Glomerular endothelial cell (primary cell): ENCODE measurements at regions not wholly inside any gene's neighbourhood (a gene's known extent, or its start where the extent isn't known, plus 50 kb on each side); places are given as distances from the start of the nearest gene placed in this dataset.

Experiments used
- DNase-seq: peaks from one replicate; pipeline ENCODE4 v3.0.0-alpha.2; 2011; ENCODE audit warnings: low read depth, low spot score; ENCODE audit errors: extremely low read depth

DNA sequence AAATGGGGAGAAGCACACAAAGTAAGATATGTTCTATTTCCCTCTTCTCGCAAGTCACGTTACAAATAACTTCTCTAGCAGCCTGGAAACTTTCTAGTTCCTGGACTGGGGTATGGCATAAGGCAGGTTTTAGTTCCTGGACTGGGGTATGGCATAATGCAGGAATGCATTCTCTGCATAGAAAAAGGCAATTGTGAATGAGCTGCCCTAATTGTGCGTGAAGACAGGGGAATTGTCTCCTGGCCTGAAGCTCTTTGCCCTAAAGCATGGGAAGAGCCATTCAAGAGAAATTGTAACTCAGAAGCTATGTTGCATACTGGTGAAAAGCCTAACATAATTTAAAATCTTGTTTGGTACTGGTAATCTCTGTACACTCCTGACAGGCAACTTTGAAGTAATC is 54.3 kb upstream of the CBLB start:
- DNase-seq, result no peak

DNA sequence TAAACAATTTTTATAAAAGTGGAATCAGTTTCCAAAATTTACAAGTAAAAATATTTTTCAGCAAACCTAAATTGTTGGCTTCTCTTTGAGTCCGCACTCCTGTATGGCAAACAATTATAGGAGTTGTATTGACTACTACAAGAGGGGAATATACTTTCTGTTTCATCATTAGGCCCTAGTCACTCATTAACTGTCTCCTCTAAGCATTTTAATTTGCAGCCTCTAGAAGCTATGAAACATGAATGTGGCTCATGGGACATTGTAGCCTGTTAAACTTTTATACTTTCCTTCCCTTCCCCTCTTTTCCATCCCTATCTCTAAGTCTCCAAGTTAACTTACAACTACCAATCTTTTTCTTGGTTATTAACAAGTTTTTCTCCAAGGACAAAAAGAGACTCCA is 58.9 kb upstream of the CBLB start:
- DNase-seq, result no peak

DNA sequence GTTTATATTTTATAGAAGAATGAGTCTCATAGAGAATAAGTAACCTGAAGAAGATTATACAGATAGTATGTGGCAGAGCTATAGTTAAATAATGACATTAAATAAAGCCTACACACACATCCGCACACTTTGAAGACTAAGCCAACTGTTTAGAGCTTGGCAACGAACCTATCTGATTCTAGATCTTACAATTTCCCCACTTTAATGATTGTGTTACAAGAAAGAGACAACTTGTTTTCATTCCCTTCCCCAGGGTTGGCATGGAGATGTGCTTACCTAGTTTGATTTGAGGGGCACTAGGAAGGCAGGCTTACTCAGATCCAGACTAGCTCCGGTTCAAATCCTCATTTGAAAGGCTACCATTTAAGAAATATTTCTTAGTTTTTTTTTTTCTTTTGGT is 61.9 kb upstream of the CBLB start:
- DNase-seq, result no peak

DNA sequence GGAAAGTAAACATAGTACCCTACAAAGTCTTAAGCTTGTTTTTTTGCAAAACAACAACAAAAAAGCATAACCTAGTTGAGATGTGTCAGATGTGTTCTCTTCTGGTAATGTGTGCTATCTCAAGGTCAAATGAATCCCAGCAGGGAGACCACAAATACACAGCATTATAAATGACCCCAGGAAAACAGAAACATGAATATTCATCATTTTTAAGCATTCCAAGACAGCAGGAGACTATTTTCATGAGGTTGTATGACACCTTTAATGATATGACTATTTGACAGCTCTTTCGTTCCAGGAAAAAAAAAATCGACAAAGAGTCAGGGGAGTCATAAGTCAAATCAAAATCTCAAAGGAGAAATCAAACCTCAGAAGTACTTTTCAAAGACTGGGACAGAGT is 62.7 kb upstream of the CBLB start:
- no peak for DNase-seq

DNA sequence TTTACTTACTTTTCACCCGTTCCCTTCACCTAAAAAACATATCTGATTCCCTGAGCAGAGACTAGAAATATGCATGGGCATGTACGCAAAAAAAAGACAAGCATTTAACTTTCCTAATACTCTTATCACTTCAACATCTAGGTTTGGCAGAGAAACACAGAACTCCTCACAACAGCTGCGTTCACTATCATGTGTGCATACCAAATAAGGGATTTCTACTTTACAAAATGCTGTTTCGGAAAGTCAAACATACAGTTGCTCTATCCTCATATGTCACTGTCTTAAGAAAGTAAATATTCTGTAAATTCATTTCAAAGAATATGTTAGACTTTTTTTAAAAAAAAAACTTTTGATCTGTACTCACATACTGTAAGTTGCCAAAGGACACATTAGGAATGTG is 65.1 kb upstream of the CBLB start:
- no peak for DNase-seq

DNA sequence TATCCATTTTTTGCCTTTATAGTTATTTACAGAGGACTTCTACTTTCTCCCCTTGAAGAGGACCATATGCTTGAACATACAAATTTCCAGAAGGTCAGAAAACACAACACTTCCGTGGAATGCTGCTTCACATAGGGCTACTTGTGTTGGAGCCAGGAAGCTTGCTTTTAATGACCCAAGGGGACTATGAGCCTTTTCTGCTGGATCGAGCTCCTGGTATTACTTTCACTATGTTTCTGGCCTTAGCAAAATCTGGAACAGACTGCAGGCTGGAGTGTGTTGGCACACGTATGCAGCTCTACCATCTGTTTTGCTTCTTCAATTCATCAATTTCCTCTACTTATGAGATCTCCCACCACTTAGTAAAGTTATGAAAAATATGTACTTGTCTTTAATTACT is 69.3 kb upstream of the CBLB start:
- DNase-seq, result no peak

DNA sequence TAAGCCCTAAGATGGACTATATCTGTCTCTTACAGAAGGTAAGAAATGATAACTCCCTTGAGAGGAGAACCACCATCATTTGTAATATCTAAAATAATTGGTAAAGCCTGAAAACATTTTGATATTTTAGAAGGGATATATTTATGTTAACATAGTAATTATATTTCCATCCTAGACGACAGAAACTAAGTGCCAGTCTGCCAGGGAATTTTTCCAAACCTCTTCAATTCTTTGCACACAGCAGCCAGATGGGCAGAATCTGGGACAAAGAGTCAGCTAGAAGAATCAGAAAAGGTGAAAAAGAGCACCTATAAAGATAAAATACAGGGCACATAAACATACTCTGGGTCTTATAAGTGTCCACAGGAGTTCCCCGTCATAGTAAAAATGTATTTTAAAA is 70.0 kb upstream of the CBLB start:
- DNase-seq, result no peak

DNA sequence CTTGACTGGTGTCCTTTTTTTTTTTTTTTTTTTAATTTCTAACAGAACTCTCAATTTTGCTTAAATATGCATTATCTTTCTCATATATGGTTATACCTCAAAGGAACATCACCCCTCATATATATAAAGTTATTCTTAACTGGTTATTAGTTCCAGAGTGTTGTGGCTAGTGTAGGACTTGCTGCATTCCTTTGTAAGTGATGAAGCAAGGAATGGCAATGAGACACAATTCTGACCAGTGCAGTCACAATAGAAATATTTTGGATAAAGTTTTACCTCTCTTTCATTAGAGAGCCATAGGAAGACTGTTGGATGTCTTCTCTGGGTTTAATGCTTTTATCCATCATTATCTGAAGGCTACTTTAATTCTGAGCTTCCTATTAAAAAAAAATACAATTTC is 75.5 kb upstream of the CBLB start:
- DNase-seq, result no peak

DNA sequence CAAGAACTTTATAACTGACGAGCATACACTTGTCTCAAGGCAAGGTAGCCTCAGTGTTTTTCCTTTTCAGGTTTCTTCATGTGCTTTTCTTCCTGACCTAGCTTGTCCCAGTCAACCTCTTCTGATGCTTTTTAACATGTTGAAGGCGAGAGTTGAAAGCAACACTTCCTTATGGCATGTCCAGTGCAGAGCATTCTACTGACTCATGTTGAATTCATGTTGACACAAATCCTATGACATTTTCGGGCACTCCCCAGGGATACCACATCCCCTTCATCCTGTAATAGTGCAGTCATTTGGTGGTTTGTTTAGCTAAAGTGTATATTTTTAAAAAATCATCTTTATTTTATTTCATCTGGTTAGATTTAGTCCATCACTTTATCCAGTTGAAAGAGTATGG is 75.9 kb upstream of the CBLB start:
- no peak for DNase-seq

DNA sequence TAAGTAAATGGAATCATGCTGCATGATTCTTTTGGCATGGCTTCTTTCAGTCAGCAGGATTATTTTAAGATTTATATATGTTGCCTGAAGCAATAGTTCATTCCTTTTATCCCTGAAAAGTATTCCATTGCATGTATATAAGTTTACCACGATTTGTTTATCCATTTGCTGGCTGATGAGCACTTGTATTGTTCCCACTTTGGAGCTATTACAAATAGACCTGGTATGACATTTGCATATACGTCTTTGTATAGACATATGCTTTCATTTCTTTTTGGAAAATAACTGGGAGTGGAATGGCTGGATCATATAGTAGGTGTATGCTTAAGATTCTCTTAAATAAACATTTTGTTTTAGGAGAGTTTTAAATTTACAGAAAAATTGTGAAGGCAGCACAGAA is 79.3 kb upstream of the CBLB start:
- DNase-seq, result no peak

DNA sequence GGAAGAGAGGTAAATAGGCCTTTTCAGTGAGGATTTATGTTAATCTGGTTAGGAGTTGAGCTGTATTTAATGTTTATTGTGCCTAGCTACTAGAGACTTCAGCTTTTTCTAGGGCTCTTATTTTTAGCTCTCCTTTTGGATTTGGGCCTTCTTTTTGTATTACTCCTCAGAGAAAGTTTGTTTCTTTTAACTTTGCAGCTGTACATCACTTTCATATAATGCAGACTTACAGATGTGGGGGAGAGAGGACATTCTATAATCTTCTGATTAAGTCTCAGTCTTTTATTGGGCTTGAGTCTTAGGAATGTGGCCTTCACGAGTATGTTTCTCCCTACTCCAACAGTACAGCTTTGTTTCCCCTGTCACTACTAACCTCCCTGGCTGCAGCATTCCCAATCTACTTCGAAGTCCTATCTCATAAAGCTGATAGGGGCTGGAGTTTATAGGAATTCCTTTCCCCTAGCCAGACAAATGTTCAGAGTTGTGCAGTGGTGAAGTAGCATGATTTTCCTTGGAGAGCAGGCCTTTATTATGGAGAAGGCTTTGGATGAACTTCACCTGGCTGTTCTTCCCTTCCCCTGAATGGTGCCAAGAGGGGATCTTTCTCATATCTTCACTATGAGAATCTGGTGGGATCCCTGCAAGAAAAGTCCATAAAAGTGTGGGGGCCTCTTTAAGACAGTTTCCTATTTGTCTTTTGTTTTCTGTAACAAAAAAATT is 82.2 kb upstream of the CBLB start:
- no peak for DNase-seq

DNA sequence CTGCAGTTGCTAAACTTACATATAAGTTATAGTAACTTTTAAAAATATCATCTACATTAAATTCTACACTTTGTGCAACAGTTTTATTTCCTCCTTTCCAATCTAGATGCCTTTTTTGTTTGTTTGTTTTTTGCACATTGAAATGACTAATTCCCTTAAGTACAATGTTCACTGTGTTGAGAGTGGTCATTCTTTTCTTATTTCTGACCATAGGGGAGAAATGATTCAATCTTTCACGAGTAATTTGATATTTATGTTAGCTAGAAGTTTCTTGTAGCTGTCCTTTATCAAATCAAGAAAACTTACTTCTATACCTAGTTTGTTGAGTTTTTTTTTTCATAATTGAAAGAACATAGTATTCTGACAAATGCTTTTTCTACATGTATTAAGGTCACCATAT is 85.0 kb upstream of the CBLB start:
- DNase-seq, result no peak

DNA sequence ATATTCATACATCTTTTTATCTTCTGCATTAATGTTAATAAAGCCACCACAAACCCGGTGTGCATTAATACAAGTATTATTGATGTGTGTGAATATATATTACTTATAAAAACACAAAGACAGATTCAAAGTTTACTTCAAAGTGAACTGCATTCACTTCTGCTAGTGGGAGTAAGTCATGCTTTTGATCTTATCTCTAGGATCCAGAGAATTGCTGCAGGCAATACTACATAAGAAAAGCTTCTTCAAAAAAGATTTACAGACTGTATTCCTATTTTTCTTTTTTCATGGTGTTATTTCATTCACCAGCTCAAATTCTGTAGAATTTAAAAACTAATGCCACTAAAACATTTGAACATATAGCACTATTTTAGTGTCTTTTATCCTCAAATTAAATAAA is 87.5 kb upstream of the CBLB start:
- no peak for DNase-seq

DNA sequence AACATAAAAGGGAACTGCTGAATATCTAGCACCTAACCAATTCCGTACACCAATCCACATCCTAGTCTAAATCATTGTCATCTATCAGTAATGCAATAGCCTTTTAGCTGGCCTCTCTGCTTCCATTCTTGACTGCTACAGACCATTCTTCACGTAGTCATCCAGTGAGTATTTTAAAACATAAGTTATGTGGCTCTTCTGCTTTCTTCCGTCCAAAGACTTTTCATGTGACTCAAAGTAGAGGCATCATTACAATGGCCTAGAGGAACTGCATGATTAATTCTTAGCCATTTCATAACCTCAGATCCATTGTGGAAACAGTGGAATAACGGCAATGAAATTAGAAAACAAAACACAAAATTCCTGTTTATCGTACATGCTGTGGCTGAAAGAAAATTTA is 88.9 kb upstream of the CBLB start:
- DNase-seq, result no peak

DNA sequence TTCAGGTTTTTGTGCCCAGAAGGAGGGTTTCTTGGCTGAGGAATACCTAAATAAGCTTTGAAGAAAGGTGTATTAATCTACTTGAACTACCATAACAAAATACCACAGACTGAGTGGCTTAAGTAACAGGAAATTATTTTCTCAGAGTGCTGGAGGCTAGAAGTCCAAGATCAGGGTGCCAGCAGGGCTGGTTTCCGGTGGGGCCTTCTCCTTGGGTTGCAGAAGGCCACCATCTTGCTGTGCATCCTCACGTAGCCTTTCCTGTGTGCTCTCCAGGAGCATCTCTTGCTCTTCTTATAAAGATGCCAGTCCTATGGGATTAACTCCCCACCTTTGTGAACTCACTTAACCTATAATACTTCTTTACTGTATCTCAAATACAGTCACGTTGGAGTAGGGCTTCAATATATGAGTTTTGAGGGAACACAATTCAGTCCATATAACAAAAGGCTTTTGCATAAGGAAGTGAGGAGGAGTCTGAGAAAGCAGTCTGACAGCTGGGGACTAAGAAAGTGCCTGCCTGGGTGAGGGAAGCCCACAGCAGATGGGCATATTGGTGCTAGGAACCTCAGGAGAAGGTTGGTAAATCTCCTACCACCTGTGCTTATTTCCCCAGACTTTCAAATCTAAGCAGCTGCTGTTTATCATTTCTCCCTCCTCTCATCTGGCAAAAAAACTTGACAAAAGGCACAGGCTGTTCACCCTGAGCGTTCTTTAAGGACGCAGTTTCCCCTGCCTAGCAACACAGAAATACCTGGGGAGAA is 89.6 kb upstream of the CBLB start:
- no peak for DNase-seq

DNA sequence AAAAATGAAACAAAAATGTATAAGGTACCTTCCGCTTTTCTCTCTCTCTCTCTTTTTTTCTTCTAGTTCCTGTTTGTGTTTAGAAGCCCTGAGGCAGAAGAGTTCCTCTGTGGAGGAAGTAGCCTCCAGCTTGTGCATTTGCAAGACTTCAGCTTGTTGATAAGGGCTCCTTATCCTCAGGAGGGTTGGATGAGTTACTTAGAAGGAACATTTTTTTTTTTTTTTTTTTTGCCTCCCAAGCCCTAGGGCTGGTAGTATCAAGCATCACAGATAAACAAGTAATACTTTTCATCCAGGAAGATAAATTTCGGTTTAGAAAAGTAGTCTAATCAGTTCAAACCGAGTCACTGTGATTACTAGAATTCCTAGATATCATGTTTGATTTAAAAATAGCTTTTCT is 91.0 kb upstream of the CBLB start:
- DNase-seq, result no peak

DNA sequence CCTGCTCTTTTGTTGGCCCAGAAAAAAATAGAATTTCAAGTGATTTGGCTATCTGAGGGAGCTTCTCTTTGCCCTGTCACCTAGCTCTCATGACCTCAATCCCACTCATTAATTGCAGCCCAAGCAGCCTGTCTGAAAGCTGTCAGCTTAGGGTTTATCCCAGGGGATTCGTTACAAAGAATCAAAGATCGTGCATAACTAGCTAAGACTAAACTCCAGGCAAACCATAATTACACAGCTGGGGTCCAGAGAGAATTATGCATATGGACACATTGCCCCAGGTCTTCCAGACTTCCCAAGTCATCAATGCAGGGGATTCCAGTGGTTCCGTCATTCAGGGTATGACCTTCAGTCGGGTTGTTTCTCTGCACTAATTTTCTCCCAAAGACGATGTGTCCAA is 91.6 kb upstream of the CBLB start:
- no peak for DNase-seq

DNA sequence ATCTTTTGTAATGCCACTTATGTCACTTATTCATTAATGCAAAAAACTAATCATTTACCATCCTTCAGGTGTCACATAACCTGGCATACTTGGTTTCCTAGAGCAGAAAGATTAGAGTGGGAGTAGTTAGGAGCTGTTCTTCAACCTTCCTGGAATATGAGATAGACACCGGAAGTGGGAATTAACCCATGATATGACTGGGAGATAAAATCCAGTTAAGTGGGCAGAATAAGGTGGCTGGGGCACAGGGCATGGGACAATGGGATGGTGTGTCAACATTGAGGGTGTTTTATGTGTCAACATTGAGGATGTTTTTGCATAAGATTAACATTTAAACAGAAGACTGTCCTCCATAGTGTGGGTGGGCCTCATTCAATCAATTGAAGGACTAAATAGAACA is 94.3 kb upstream of the CBLB start:
- no peak for DNase-seq

DNA sequence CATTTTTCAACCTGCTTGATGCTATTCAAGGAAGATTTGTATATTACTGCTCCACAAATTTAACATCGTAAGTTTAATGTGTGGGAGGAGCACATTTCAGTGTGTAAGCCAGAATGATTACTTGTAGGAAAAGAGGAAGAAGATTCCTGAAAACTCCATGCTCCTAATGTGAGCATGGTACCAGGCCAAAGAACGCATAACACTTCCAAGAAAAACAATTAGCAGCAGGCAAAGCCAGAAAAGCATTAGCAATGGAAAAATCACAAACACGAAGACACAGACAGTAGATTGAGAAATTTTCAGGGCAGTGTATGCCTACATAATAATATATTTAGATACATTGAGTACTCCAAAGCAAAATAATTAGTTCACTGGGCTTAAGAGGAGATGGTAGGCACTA is 96.6 kb upstream of the CBLB start:
- DNase-seq, result no peak

DNA sequence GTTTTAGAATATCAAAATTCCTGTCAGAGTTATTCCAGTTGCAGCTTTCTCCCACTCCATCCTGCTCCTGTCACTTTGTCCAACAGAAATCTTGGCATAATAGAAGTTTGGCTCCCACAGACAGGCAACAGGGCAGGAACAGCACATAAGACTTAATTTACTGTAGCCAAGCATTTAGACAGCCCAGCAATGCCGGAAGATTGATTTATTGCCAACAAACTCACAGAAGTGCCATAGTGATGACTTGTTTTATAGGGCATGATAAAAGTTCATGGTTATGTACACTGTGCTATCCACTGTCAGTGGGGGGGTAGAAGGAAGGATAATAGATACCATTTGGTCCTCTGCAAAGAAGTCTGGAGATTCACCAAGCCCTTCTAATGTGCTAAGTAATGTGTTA is 98.3 kb upstream of the CBLB start:
- DNase-seq, result no peak

DNA sequence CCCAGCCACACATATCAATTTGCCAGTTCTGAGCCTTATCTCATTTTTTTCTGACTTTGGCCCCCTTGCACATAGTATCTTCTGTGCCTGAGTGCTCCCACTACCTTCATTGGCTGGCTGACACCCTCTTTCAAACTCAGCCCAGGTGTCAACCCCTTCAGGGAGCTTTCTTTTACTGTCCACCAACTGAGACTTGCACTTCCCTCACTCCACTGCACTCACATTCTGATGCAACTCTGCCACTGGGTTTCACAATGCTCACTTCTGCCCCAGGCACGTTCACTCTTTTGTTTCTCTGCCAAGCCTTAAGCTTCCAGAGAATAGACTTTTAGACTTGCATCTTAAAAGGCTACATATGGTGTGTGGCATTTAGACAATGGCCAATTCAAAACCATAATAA is 101.5 kb upstream of the CBLB start:
- DNase-seq, result no peak

DNA sequence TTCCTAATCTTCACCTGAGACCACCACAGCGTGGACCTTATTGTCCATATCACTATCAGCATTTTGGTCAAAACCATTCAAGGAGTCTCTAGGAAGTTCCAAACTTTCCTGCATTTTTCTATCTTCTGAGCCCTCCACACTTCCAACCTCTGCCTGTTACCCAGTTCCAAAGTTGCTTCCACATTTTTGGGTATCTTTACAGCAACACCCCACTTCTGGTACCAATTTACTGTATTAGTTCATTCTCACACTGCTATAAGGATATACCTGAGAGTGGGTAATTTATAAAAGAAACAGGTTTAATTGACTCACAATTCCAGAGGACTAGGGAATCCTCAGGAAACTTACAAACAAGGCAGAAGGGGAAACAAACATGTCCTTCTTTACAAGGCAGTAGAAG is 103.3 kb upstream of the CBLB start:
- DNase-seq, result no peak

DNA sequence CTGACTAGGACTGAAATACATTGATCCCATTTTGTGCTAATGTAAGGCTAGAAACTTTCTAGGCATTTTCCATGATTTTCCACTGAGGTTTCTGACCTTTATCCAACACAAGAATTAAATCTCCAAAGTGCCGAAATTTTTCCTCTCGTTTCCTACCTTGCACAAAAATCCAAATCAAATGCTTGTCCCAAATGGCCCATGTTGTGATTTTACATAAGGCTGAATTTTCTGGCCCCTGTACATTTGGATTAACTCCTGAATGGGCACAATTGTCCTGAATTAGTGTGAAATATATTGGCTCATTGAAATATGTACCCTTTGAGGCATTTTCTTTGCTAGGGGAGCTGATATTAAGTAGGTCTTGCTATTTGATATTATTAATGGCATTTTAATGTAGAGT is 105.6 kb upstream of the CBLB start:
- no peak for DNase-seq
